LNCAP (cell line): ENCODE measurements at regions not wholly inside any gene's neighbourhood (a gene's known extent, or its start where the extent isn't known, plus 50 kb on each side); places are given as distances from the start of the nearest gene placed in this dataset.

ENCODE experiments used
- TF ChIP-seq, protein P1 (sequence below): fragments of 450-650 bp; IDR thresholded peaks from 2 replicates; pipeline ENCODE4 v1.5.1; 2017; ENCODE audit warnings: mild to moderate bottlenecking

DNA sequence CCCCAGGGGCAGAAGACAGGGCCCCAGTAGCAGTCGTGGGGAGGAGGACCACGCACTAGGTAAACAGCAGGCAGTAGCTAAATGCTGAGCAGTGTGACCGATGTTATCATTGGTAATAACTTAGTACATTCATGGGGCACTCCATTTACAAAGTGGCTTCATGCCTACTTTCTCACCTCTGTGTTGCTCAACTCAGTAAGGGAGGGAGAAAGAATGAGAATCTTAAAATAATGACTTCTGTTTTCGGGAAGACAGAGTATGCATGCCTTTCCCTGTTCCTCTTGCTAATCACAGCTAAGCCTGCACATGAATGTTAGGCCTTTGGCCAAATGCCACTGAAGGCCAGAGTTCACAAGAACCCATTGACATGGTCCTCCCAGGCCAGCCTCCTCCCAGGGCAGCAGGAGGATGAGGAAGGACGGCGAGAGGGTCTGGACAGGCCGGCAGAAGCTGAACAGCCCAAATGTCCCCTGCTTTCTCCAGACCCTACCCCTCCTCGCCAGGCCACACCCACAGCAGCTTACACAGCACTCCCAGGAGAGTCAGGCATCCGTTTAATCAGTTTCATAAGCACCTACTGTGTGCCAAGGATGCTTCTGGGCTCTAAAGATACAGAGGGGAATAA, 183.4 kb downstream of the ANKRD60 start:
- TF ChIP-seq, protein P1, sequence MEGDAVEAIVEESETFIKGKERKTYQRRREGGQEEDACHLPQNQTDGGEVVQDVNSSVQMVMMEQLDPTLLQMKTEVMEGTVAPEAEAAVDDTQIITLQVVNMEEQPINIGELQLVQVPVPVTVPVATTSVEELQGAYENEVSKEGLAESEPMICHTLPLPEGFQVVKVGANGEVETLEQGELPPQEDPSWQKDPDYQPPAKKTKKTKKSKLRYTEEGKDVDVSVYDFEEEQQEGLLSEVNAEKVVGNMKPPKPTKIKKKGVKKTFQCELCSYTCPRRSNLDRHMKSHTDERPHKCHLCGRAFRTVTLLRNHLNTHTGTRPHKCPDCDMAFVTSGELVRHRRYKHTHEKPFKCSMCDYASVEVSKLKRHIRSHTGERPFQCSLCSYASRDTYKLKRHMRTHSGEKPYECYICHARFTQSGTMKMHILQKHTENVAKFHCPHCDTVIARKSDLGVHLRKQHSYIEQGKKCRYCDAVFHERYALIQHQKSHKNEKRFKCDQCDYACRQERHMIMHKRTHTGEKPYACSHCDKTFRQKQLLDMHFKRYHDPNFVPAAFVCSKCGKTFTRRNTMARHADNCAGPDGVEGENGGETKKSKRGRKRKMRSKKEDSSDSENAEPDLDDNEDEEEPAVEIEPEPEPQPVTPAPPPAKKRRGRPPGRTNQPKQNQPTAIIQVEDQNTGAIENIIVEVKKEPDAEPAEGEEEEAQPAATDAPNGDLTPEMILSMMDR, result no peak

DNA sequence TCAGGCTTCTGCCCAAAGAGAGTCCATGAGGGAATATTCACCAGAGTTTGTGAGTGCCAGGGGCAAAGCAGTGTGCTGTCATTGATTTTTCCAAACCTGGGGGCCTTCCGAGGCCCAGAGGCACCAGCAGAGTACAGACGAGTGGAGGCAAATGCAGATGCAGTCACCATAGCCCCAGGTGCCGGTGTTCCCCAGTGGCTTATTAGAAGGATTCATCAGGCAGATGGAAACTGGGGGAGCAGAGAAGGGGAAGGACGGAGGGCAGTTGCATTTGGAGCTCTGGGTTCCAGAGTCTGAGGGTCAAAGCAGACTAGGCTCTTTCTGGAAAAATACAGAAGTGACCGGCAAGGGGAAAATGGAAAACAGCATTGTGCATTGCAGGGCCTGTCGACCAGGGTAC, 184.2 kb downstream of the ANKRD60 start:
- TF ChIP-seq, protein P1, result no peak

DNA sequence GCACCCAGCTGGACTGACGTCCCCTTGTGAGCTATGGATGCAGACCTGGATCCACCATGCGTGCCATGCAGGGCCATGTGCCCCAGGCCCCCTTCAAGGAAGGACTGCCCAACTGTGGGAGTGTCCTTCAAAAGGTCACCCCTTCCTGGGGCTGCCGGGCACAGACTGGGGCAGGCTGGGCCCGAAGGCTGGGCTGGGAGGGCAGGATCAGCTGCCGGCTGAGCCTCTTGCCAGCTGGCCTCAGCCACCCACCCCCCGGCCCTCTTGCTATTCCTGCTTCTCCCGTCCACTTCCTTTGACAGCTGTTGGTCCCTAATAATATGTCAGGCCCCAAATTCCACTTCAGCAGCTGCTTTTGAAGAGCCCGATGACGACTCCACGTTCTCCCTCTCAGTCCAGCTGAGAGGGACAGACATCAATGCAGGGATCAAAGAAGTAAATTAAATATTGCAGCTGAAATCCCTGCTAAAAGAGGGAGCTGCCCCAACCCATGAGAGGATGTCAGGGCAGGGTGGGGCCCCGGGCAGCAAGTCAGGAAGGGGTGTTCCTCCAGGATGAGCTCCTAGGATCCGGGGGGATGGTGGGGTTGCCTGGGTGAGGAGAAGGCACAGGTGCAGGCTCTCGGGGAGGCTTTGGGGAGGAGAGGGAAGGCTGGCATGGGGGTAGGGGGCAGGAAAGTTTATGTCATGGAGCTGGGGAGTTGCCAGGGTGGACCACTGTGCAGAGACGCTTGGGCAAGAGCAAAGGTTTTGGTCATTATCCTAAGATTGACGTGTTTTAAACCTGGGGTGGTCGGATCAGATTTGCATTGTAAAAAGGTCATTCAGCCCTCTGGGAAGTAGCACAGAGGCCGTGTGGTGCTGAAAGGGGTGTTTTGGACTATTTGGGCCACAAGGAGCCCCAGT, 185.0 kb downstream of the ANKRD60 start:
- TF ChIP-seq, protein P1, result no peak

DNA sequence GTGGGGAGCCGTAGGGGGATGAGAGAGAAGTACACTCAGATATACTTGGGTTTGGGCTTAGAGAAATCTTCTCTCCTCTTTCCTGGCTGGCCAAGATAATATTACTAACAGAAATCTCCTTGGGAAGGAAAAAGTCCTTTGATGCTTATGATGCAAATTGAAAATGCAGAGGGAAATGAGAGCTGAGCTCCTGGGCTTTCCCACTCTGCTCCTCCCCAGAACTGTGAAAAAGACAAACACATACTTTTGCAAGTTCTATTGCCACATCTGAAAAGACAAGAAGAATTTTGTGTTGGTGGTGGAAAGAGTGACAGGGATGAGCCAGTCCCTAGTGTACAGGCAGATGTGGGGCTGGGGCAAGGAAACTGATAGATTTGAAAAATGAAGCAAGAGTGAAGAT, 185.9 kb downstream of the ANKRD60 start:
- TF ChIP-seq, protein P1, result no peak

DNA sequence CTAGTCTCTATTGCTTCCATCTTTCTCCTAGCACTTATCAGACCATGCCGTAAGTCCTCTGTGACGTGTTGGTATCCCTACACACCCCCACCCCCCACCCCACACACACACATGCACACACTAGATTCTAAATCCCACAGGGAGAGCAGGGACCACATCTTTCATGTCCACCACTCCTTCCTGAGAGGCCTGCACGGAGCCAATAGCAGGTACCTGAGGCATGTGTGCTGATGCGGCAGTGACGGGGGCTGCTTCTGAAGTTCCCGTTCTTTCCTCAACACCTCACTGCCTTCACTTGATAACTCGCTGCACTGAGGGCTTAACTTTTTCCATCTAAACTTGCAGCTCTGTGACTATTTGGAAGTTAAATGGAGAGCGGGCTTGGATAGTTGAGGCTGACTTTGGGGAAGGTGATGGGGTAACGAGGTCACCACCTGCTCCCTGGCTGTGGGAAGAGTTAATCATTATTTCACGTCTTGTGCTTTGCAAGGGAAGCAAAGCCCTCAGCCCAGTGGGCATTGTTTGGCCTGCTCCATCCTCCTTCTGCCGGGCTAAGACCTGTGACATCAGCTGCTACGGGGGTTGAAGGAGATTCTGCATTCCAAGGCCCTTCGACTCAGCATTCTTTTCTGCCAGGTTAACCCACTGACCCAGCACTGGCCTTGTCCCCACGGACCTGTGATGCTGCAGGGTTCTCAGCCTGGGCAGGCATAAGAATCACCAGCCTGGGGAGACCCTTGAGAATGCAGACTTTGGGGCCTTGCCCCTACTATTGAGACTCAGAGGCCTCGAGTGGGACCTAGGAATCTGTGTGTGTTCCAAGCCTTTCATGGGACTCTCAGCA, 187.8 kb downstream of the ANKRD60 start:
- TF ChIP-seq, protein P1, result no peak

DNA sequence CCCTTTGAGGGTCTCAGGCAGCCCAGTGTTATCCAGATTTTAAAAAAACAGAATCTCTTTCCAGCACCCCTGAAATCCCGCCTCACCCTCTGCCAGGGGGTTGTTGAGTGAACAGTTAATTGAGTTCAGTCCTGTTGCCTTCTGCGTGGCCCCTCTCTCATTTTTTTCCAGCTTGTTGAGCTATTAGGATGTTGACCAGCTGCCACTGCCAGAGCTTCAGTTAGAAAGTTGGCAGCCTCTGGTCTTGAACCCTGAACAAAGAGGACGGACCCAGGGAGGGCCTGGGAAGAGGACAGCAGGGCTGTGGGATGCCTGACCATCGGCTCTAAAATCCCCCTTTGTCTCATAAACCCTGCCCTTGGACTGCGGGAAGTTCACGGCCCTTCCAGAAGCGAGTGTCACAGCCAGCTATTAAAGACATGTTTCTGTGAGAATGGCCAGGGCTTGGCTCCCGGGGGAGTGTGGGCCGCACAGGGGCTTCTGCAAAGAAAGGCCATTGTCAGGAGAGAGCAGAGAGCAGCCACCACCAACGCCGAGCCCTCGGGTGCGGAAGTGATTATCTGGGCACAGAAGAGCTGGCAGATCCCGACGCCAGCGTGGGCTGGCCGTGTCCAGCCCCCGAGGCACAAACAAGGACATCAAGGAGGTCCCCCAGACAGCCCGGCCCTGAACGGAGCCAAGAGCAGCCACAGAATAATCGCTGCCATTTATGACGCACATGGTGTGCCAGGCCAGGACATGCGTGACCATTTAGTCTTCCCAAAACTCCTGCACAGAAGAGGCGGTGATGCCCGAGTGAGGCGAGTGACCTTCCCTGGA, 189.0 kb downstream of the ANKRD60 start:
- TF ChIP-seq, protein P1, result no peak
